Ascending aorta (tissue), 2 donors: ENCODE measurements at regions not wholly inside any gene's neighbourhood (a gene's known extent, or its start where the extent isn't known, plus 50 kb on each side); places are given as distances from the start of the nearest gene placed in this dataset.

Experiments used
- DNase-seq, 2 donors: peaks; one replicate each; pipeline ENCODE4 v3.0.0-alpha.2; 2019; ENCODE audit warnings: low spot score in 2 of 2
- H3K27ac ChIP-seq, 2 donors: fragments of 200-600 bp; sonication (generic); one replicate each; pipeline ENCODE4 v1.5.1; 2016 to 2017; ENCODE audit warnings: mild to moderate bottlenecking in 1 of 2
- H3K27me3 ChIP-seq: fragments of 200-600 bp; sonication (generic); one replicate; pipeline ENCODE4 v1.5.1; 2017
- H3K36me3 ChIP-seq, 2 donors: fragments of 200-600 bp; sonication (generic); one replicate each; pipeline ENCODE4 v1.5.1; 2016
- H3K4me1 ChIP-seq, 2 donors: fragments of 200-600 bp; sonication (generic); one replicate each; pipeline ENCODE4 v1.5.1; 2016 to 2017; ENCODE audit warnings: mild to moderate bottlenecking in 1 of 2
- H3K4me3 ChIP-seq, 2 donors: fragments of 200-600 bp; sonication (generic); one replicate each; pipeline ENCODE4 v1.5.1; 2016 to 2017; ENCODE audit warnings: mild to moderate bottlenecking in 1 of 2
- H3K9me3 ChIP-seq, 2 donors: fragments of 200-600 bp; sonication (generic); one replicate each; pipeline ENCODE4 v1.5.1; 2016
- CTCF ChIP-seq, 3 experiments: fragments of 200-600 bp in 2 of 3; fragments of 450-650 bp in 1 of 3; sonication (generic) in 2 of 3; IDR thresholded peaks; one replicate each; pipeline ENCODE4 v1.5.1; 2016 to 2019; ENCODE audit warnings: antibody characterized with exemption in 3 of 3, mild to moderate bottlenecking in 1 of 3, moderate library complexity in 1 of 3
- intact Hi-C: fragments of 100-400 bp; cut with DNase I; formaldehyde crosslinking; loops from one replicate; pipeline ENCODE4 v1.15.1; 2023

DNA sequence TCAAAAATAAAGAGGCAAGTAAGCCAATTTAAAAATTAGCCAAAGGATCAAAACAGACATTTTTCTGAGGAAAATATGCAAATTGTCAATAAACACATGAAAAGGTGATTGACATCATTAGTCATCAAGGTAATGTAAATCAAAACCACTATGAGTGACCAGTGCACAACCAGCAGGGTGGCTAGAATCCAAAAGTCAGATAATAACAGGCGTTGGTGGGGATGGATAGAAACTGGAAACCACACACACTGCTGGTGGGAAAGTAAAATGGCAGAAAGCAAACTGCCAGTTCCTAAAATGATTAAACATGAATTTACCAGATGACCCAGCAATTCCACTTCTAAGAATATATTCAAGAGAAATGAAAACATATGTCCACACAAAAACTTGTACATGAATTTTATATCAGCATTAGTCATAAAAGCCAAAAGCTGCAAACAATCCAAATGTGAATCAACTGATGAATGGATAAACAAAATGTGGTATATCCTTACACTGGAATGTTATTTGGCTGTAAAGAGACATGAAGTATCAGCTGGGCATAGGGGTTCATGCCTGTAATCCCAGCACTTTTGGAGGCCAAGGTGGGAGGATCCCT, 74.8 kb upstream of the MBOAT1 start:
- Histone ChIP-seq H3K9me3 (no peaks in the 10 kb centered on the region), H3K27ac (no peak overlapping the region), H3K4me3 (no peak overlapping the region), H3K36me3 (no peaks in the 10 kb centered on the region), H3K4me1 (no peaks in the 10 kb centered on the region), H3K27me3 (no peaks in the 10 kb centered on the region)
- no peak for DNase-seq
- intact Hi-C loops: no loop called here
- TF ChIP-seq CTCF (IDR thresholded peaks at IDR 0.05): no peak

DNA sequence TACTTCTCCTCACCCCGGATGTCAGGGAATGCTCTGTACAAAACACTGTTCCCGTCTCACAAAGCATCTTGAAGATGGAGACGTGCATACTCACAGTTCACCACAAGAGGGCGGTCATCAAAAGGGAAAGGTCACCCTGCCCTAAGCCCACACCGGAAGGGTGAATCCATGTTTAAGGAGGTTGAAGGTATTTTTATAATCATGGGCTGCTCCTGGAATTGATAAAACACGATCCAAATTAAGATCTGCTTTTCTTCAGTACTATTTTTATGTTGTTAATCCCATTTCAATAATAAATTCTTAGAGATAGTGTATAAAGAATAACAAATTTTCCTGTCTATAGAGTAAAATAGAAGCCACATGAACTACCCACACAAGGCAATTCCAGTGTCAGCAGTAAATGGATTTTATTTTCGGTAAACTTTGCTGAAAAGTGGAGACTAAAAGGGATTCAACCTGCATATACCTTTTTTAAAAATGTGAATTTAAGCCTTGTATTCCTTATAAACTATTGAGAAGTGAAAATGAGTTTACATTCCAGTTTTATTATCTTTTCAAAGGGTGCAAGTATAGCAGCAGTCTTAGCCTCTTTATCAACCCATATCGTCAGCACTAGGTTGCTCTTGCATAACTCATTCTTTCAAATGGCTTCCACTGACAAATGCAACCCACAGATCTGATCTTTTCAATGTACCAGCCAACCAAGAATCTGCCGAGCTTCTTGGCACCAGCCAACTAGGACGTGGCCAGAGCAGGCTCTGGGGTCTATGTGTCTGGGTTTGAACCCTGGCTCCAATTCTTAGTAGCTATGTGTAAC, 79.7 kb upstream of the MBOAT1 start:
- Histone ChIP-seq H3K27me3 (no peaks in the 10 kb centered on the region), H3K4me3 (no peak overlapping the region), H3K36me3 (no peaks in the 10 kb centered on the region), H3K27ac (no peak overlapping the region), H3K4me1 (no peaks in the 10 kb centered on the region), H3K9me3 (no peaks in the 10 kb centered on the region)
- intact Hi-C loops: loop anchor here (1.0 to 5.0 kb wide), 2 partner anchors 110 to 236 kb away; partner anchors contain the start of gene E2F3
- DNase-seq: peak; percentile 12 to 90
- TF ChIP-seq CTCF (IDR thresholded peaks at IDR 0.05): peak; percentile 79 to 94 (median 88)

- no peaks in the 10 kb centered on the region for H3K9me3 ChIP-seq
- H3K36me3 ChIP-seq: no peaks in the 10 kb centered on the region
- no peaks in the 10 kb centered on the region for H3K4me1 ChIP-seq
- intact Hi-C loops: loop anchor here (5.0 kb wide), 1 partner anchor 109 kb away; the partner anchor contains the start of gene E2F3
- TF ChIP-seq CTCF (IDR thresholded peaks at IDR 0.05): no peak
- DNase-seq: no peak
- H3K27me3 ChIP-seq: no peaks in the 10 kb centered on the region
- H3K4me3 ChIP-seq: no peak overlapping the region
- H3K27ac ChIP-seq: no peak overlapping the region
Observed at GRCh38 chr6:20292905-20293304, 80.6 kb upstream of the MBOAT1 start.

GRCh38 chr6:20301256-20301655, 89.0 kb upstream of the MBOAT1 start:
- H3K4me3 ChIP-seq: no peak overlapping the region
- intact Hi-C loops: no loop called here
- H3K9me3 ChIP-seq: no peaks in the 10 kb centered on the region
- no peaks in the 10 kb centered on the region for H3K4me1 ChIP-seq
- TF ChIP-seq CTCF (IDR thresholded peaks at IDR 0.05): no peak
- no peaks in the 10 kb centered on the region for H3K27me3 ChIP-seq
- no peaks in the 10 kb centered on the region for H3K36me3 ChIP-seq
- no peak overlapping the region for H3K27ac ChIP-seq
- DNase-seq: no peak

- intact Hi-C loops: no loop called here
- TF ChIP-seq CTCF (IDR thresholded peaks at IDR 0.05): no peak
Observed at GRCh38 chr6:20302168-20302567, 89.9 kb upstream of the MBOAT1 start.

More at GRCh38 chr6:20302168-20302567, 89.9 kb upstream of the MBOAT1 start:
- Histone ChIP-seq H3K9me3 (no peaks in the 10 kb centered on the region), H3K36me3 (no peaks in the 10 kb centered on the region), H3K4me1 (no peaks in the 10 kb centered on the region), H3K27ac (no peak overlapping the region), H3K4me3 (no peak overlapping the region), H3K27me3 (no peaks in the 10 kb centered on the region)
- DNase-seq: no peak
